AG09309 (cell line): ENCODE measurements at regions not wholly inside any gene's neighbourhood (a gene's known extent, or its start where the extent isn't known, plus 50 kb on each side); places are given as distances from the start of the nearest gene placed in this dataset.

Experiments
- DNase-seq: peaks from one replicate; pipeline ENCODE4 v3.0.0-alpha.2; 2010; ENCODE audit warnings: low read depth
- H3K4me3 ChIP-seq: 2 replicates; pipeline ENCODE4 v1.5.1; 2011; ENCODE audit warnings: mild to moderate bottlenecking, low read depth, low read length, moderate library complexity; ENCODE audit not compliant: control insufficient read depth
- CTCF ChIP-seq: IDR thresholded peaks from 2 replicates; pipeline ENCODE4 v1.5.1; 2011; ENCODE audit warnings: mild to moderate bottlenecking, low read depth, low read length, inconsistent platforms; ENCODE audit not compliant: insufficient read depth, control insufficient read depth; ENCODE audit errors: missing control alignments

GRCh38 chr18:6591491-6591890 is 138.0 kb upstream of the ARHGAP28 start:
- H3K4me3 ChIP-seq: no peak overlapping the region
- no peak for DNase-seq
- TF ChIP-seq CTCF: no peak

GRCh38 chr18:6592522-6592921 is 137.0 kb upstream of the ARHGAP28 start:
- DNase-seq: no peak
- no peak for TF ChIP-seq CTCF
- no peak overlapping the region for H3K4me3 ChIP-seq

GRCh38 chr18:6593142-6593885 is 136.2 kb upstream of the ARHGAP28 start:
- no peak for DNase-seq
- no peak for TF ChIP-seq CTCF
- H3K4me3 ChIP-seq: no peak overlapping the region

GRCh38 chr18:6595666-6596065 is 133.8 kb upstream of the ARHGAP28 start:
- no peak for TF ChIP-seq CTCF
- H3K4me3 ChIP-seq: no peak overlapping the region
- DNase-seq: no peak

GRCh38 chr18:6598657-6599056 is 130.9 kb upstream of the ARHGAP28 start:
- H3K4me3 ChIP-seq: no peak overlapping the region
- no peak for TF ChIP-seq CTCF
- DNase-seq: no peak

GRCh38 chr18:6600667-6601167 is 128.8 kb upstream of the ARHGAP28 start:
- no peak for DNase-seq
- no peak overlapping the region for H3K4me3 ChIP-seq
- no peak for TF ChIP-seq CTCF
